Nephron progenitor cell (in vitro differentiated cells): ENCODE measurements at regions not wholly inside any gene's neighbourhood (a gene's known extent, or its start where the extent isn't known, plus 50 kb on each side); places are given as distances from the start of the nearest gene placed in this dataset.

Source experiments
- DNase-seq: peaks from one replicate; pipeline ENCODE4 v3.0.0; 2021
- H3K27ac Mint-ChIP-seq: 2 replicates; pipeline ENCODE4 v1.8.0; 2021; ENCODE audit warnings: mild to moderate bottlenecking, moderate library complexity, mixed read lengths
- H3K27me3 Mint-ChIP-seq: 2 replicates; pipeline ENCODE4 v1.8.0; 2021; ENCODE audit warnings: mild to moderate bottlenecking, low read depth, mixed read lengths; ENCODE audit not compliant: poor library complexity
- H3K36me3 Mint-ChIP-seq: 2 replicates; pipeline ENCODE4 v1.8.0; 2021; ENCODE audit warnings: low read depth, mixed read lengths
- H3K4me1 Mint-ChIP-seq: 2 replicates; pipeline ENCODE4 v1.8.0; 2021; ENCODE audit warnings: mixed read lengths
- H3K4me3 Mint-ChIP-seq: 2 replicates; pipeline ENCODE4 v1.8.0; 2021; ENCODE audit warnings: mild to moderate bottlenecking, moderate library complexity, mixed read lengths
- H3K9me3 Mint-ChIP-seq: 2 replicates; pipeline ENCODE4 v1.8.0; 2021; ENCODE audit warnings: mild to moderate bottlenecking, moderate library complexity, mixed read lengths
- CTCF ChIP-seq: fragments of 200-600 bp; sonication (generic); IDR thresholded peaks from 2 replicates; pipeline ENCODE4 v1.5.0; 2021; ENCODE audit warnings: antibody characterized with exemption

- H3K27ac Mint-ChIP-seq: no peak overlapping the region
- H3K4me1 Mint-ChIP-seq: peaks cover 19% of the 10 kb centered on the region
Measured at GRCh38 chr2:30365201-30365600, 81.8 kb upstream of the LCLAT1 start.

GRCh38 chr2:30366199-30366691, 80.8 kb upstream of the LCLAT1 start:
- no peak for DNase-seq
- H3K27me3 Mint-ChIP-seq: peaks cover 2% of the 10 kb centered on the region
- no peak overlapping the region for H3K27ac Mint-ChIP-seq
- TF ChIP-seq CTCF: no peak
- peaks cover 19% of the 10 kb centered on the region for H3K4me1 Mint-ChIP-seq
- no peaks in the 10 kb centered on the region for H3K9me3 Mint-ChIP-seq
- no peak overlapping the region for H3K4me3 Mint-ChIP-seq
- no peaks in the 10 kb centered on the region for H3K36me3 Mint-ChIP-seq

More at GRCh38 chr2:30365201-30365600, 81.8 kb upstream of the LCLAT1 start:
- no peak for TF ChIP-seq CTCF
- peaks cover 9% of the 10 kb centered on the region for H3K27me3 Mint-ChIP-seq
- DNase-seq: no peak
- no peaks in the 10 kb centered on the region for H3K36me3 Mint-ChIP-seq
- H3K9me3 Mint-ChIP-seq: no peaks in the 10 kb centered on the region
- H3K4me3 Mint-ChIP-seq: no peak overlapping the region

GRCh38 chr2:30367232-30368070, 79.6 kb upstream of the LCLAT1 start:
- no peak for TF ChIP-seq CTCF
- H3K4me3 Mint-ChIP-seq: no peak overlapping the region
- no peaks in the 10 kb centered on the region for H3K9me3 Mint-ChIP-seq
- H3K36me3 Mint-ChIP-seq: no peaks in the 10 kb centered on the region
- no peak for DNase-seq
- H3K27ac Mint-ChIP-seq: no peak overlapping the region
- H3K4me1 Mint-ChIP-seq: peaks cover 11% of the 10 kb centered on the region
- peaks cover 6% of the 10 kb centered on the region for H3K27me3 Mint-ChIP-seq

- H3K4me1 Mint-ChIP-seq: peaks cover 3% of the 10 kb centered on the region
- H3K27ac Mint-ChIP-seq: no peak overlapping the region
- H3K36me3 Mint-ChIP-seq: no peaks in the 10 kb centered on the region
- H3K4me3 Mint-ChIP-seq: no peak overlapping the region
- peaks cover 6% of the 10 kb centered on the region for H3K27me3 Mint-ChIP-seq
- TF ChIP-seq CTCF: no peak
- DNase-seq: no peak
- no peaks in the 10 kb centered on the region for H3K9me3 Mint-ChIP-seq
Measured at GRCh38 chr2:30368258-30368657, 78.8 kb upstream of the LCLAT1 start.

GRCh38 chr2:30371028-30371689, 75.9 kb upstream of the LCLAT1 start:
- H3K9me3 Mint-ChIP-seq: no peaks in the 10 kb centered on the region
- no peak overlapping the region for H3K4me3 Mint-ChIP-seq
- H3K36me3 Mint-ChIP-seq: no peaks in the 10 kb centered on the region
- DNase-seq: no peak
- H3K27ac Mint-ChIP-seq: no peak overlapping the region
- H3K27me3 Mint-ChIP-seq: peaks cover 7% of the 10 kb centered on the region
- no peak for TF ChIP-seq CTCF
- no peaks in the 10 kb centered on the region for H3K4me1 Mint-ChIP-seq
